ENCODE measurements at regions not wholly inside any gene's neighbourhood (a gene's known extent, or its start where the extent isn't known, plus 50 kb on each side); places are given as distances from the start of the nearest gene placed in this dataset.

DNA sequence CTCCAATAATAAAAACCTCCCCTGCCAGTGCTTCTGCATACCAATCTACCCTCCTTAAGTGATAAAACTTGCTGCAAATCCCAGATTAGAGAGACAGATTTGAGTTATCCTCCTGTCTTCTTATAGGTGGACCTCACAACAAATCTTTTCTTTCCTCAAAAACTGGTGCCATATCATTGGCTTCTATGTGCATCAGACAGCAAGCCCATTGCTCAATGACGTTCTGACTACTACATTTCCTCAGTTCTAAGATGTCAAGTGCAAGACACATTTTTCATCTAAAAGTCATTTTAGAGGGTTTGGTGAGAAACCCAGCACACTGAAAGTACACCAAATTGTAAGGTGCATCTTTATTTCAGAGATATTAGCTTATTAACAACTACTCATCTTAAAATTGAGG is 107.8 kb upstream of the VAV3 start:
- no peak for DNase-seq (ENCODE audit: low read depth)
- TF ChIP-seq MYC (IDR thresholded peaks at IDR 0.05; ENCODE audit: low read depth, low read length): no peak
- TF ChIP-seq, protein P1, sequence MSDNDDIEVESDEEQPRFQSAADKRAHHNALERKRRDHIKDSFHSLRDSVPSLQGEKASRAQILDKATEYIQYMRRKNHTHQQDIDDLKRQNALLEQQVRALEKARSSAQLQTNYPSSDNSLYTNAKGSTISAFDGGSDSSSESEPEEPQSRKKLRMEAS (IDR thresholded peaks at IDR 0.05; ENCODE audit: low read depth, low read length): no peak
- TF ChIP-seq POLR2A (IDR thresholded peaks at IDR 0.05; ENCODE audit: extremely low read depth, insufficient read length): no peak
- TF ChIP-seq, protein P2, sequence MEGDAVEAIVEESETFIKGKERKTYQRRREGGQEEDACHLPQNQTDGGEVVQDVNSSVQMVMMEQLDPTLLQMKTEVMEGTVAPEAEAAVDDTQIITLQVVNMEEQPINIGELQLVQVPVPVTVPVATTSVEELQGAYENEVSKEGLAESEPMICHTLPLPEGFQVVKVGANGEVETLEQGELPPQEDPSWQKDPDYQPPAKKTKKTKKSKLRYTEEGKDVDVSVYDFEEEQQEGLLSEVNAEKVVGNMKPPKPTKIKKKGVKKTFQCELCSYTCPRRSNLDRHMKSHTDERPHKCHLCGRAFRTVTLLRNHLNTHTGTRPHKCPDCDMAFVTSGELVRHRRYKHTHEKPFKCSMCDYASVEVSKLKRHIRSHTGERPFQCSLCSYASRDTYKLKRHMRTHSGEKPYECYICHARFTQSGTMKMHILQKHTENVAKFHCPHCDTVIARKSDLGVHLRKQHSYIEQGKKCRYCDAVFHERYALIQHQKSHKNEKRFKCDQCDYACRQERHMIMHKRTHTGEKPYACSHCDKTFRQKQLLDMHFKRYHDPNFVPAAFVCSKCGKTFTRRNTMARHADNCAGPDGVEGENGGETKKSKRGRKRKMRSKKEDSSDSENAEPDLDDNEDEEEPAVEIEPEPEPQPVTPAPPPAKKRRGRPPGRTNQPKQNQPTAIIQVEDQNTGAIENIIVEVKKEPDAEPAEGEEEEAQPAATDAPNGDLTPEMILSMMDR (IDR thresholded peaks at IDR 0.05; ENCODE audit: low read depth, low read length): no peak
- no peak overlapping the region for H3K4me3 ChIP-seq (ENCODE audit: low read depth, low read length)

DNA sequence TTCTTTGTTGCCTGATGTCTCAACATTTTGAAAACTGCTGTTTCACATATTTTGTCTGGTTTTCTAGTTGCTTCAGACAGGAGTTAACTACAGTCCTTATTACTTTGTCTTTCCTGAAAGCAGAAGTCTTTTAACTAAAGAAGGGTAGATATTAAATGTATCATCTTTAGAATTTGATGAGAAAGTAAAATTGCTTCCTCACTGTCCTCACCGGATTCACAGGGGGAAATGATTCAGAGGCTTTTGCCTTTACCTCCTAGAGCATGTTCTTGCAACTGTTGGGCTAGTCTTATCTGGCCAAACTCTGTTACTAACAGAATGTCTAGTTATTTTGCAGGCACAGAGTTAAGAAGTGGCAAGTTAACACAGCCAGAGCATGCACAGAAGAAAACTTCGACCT is 107.2 kb upstream of the VAV3 start:
- no peak for DNase-seq (ENCODE audit: low read depth)
- TF ChIP-seq, protein P1 (IDR thresholded peaks at IDR 0.05; ENCODE audit: low read depth, low read length): no peak
- TF ChIP-seq MYC (IDR thresholded peaks at IDR 0.05; ENCODE audit: low read depth, low read length) (no peak), POLR2A (IDR thresholded peaks at IDR 0.05; ENCODE audit: extremely low read depth, insufficient read length) (no peak)
- TF ChIP-seq, protein P2 (IDR thresholded peaks at IDR 0.05; ENCODE audit: low read depth, low read length): no peak

DNA sequence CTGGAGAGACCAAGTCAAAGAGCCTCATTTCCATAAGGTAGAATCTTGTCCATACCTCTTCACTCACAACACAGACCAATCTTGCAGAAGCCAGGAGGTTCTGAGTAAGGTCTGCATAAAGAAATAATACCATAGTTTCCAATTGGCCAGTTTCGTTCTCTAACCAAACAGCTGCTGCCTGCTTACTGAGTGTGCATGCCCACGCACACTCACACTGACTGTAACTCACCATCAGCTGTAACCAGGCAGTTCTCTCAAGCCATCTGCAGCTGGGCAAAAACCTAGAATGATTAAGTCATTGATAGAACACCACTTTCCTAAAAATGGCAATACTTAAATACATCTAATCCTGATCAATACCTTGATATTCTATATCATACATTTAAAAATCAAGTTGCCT is 106.6 kb upstream of the VAV3 start:
- H3K4me3 ChIP-seq (ENCODE audit: low read depth, low read length): no peak overlapping the region
- no peak for TF ChIP-seq POLR2A (IDR thresholded peaks at IDR 0.05; ENCODE audit: extremely low read depth, insufficient read length)
- TF ChIP-seq, protein P2 (IDR thresholded peaks at IDR 0.05; ENCODE audit: low read depth, low read length): no peak
- no peak for TF ChIP-seq MYC (IDR thresholded peaks at IDR 0.05; ENCODE audit: low read depth, low read length)
- TF ChIP-seq, protein P1 (IDR thresholded peaks at IDR 0.05; ENCODE audit: low read depth, low read length): no peak
- DNase-seq (ENCODE audit: low read depth): no peak

More for the DNA sequence above, 107.2 kb upstream of the VAV3 start:
- no peak overlapping the region for H3K4me3 ChIP-seq (ENCODE audit: low read depth, low read length)

DNA sequence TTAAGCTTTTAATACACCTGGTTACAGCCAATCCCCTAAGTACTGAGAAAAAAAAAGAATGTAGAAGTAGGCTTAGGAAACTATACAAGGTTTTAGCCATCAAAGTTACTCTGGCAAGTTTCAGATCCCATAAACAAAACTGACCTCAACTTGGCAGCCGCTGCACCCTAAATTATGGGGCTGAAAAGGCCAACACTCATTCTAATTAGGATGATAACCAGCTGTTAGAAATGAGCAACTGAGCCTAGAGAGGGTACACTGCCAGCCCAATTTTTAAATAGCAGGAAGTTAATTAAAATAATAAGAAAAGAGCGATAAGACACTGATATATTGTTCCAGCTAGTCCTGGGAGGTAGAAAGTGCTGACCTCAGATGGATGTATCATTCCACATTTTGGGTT is 105.7 kb upstream of the VAV3 start:
- TF ChIP-seq, protein P1 (IDR thresholded peaks at IDR 0.05; ENCODE audit: low read depth, low read length): no peak
- TF ChIP-seq MYC (IDR thresholded peaks at IDR 0.05; ENCODE audit: low read depth, low read length) (no peak), POLR2A (IDR thresholded peaks at IDR 0.05; ENCODE audit: extremely low read depth, insufficient read length) (no peak)
- TF ChIP-seq, protein P2 (IDR thresholded peaks at IDR 0.05; ENCODE audit: low read depth, low read length): no peak
- no peak for DNase-seq (ENCODE audit: low read depth)
- H3K4me3 ChIP-seq (ENCODE audit: low read depth, low read length): no peak overlapping the region

DNA sequence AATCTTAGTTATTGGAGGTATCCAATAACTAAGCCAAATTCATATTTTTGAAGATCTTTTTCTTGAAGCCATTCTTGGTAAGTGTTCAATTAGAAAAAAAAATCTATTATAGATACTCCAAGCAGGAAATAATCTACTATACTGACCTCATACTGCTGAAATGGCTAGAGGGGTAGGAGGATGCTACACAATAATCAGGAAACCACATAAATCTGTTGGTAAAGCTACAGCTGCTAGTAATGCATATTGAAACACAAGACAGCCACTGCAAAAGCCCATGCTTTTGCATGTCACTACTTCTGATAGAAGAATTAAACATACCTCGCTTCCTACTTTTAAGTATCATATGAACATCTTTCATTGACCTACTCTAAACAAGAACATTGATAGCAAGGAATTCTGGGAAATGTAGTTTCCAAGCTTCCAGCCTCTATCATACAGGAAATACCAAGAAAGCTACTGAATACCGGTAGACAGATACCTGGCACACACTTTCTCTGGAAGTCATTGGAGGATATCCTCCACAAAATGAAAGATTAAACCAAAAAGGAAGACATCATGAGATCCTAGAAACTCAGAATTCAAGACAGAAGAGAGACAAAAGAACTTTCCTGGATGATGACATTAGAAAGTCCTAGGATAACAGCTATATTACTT is 103.0 kb upstream of the VAV3 start:
- H3K4me3 ChIP-seq (ENCODE audit: low read depth, low read length): no peak overlapping the region
- DNase-seq (ENCODE audit: low read depth): no peak
- TF ChIP-seq, protein P1 (IDR thresholded peaks at IDR 0.05; ENCODE audit: low read depth, low read length): no peak
- TF ChIP-seq MYC (IDR thresholded peaks at IDR 0.05; ENCODE audit: low read depth, low read length): no peak
- no peak for TF ChIP-seq POLR2A (IDR thresholded peaks at IDR 0.05; ENCODE audit: extremely low read depth, insufficient read length)
- TF ChIP-seq, protein P2 (IDR thresholded peaks at IDR 0.05; ENCODE audit: low read depth, low read length): no peak
